ENCODE measurements at regions not wholly inside any gene's neighbourhood (a gene's known extent, or its start where the extent isn't known, plus 50 kb on each side); places are given as distances from the start of the nearest gene placed in this dataset.

DNA sequence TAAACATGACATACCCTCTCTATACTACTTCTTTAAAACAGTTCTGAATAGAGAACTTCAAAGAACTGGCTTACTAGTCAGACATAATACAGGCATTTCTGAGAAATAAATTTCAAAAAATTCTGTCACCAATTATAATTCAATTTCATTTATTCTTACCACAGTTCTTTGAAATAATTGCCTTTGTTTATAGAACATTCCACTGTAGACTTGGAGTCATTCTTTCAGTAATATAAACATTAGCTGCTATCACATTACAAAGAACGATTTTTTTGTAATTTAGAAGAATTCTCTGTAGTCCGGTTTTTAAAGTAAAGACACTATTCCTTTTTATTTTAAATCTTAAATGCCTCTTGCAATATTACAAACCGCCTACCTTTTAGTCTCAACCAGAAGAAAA, 146.4 kb upstream of the COL11A1 start:
- TF ChIP-seq, protein P1, sequence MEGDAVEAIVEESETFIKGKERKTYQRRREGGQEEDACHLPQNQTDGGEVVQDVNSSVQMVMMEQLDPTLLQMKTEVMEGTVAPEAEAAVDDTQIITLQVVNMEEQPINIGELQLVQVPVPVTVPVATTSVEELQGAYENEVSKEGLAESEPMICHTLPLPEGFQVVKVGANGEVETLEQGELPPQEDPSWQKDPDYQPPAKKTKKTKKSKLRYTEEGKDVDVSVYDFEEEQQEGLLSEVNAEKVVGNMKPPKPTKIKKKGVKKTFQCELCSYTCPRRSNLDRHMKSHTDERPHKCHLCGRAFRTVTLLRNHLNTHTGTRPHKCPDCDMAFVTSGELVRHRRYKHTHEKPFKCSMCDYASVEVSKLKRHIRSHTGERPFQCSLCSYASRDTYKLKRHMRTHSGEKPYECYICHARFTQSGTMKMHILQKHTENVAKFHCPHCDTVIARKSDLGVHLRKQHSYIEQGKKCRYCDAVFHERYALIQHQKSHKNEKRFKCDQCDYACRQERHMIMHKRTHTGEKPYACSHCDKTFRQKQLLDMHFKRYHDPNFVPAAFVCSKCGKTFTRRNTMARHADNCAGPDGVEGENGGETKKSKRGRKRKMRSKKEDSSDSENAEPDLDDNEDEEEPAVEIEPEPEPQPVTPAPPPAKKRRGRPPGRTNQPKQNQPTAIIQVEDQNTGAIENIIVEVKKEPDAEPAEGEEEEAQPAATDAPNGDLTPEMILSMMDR (IDR thresholded peaks at IDR 0.05), result no peak
- no peak for TF ChIP-seq POLR2A (IDR thresholded peaks at IDR 0.05)
